ENCODE measurements at regions not wholly inside any gene's neighbourhood (a gene's known extent, or its start where the extent isn't known, plus 50 kb on each side); places are given as distances from the start of the nearest gene placed in this dataset.

DNA sequence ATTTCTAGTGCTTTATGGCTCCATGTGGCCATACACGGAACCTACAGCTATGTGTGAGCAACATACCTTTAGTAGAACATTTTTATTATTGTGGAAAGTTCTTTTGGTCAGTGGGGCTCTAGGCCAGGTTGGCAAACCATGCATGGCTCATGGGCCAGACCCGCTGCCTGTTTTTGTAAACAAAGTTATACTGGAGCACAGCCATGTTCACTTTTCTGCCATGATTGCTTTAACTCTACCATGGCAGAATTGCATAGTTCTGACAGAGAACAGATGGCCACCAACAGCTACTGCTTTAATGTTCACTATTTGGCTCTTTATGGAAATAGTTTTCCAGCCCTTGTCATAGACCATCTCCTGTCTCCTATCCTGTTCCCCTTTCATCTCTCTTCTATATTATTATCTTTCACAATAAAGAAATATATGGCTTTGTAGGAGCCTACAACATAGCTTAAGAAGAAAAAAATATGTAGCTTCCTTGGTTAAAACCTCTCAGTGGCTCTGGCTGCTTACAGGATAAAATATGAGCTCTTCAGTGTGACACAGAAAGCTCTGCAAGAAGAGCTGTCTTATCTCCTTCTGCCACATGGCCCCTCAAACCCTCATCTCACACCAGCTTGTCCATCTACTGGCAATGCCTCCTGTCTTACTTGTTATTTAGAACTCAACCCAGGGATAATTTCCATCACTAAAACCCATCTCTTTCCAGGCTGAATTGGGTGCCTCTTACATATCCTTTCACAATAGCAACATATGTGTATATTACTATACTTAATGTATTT lies 54.6 kb upstream of the RWDD3 start:
- TF ChIP-seq, protein P1, sequence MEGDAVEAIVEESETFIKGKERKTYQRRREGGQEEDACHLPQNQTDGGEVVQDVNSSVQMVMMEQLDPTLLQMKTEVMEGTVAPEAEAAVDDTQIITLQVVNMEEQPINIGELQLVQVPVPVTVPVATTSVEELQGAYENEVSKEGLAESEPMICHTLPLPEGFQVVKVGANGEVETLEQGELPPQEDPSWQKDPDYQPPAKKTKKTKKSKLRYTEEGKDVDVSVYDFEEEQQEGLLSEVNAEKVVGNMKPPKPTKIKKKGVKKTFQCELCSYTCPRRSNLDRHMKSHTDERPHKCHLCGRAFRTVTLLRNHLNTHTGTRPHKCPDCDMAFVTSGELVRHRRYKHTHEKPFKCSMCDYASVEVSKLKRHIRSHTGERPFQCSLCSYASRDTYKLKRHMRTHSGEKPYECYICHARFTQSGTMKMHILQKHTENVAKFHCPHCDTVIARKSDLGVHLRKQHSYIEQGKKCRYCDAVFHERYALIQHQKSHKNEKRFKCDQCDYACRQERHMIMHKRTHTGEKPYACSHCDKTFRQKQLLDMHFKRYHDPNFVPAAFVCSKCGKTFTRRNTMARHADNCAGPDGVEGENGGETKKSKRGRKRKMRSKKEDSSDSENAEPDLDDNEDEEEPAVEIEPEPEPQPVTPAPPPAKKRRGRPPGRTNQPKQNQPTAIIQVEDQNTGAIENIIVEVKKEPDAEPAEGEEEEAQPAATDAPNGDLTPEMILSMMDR (IDR thresholded peaks at IDR 0.05), result no peak
- TF ChIP-seq NFE2L1 (CRISPR knock-in tag; IDR thresholded peaks at IDR 0.05) (no peak), JUN (CRISPR knock-in tag; IDR thresholded peaks at IDR 0.05) (no peak)
- TF ChIP-seq, protein P2, sequence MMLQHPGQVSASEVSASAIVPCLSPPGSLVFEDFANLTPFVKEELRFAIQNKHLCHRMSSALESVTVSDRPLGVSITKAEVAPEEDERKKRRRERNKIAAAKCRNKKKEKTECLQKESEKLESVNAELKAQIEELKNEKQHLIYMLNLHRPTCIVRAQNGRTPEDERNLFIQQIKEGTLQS (CRISPR knock-in tag; conservative IDR thresholded peaks at IDR 0.05), result no peak
- TF ChIP-seq, protein P3, sequence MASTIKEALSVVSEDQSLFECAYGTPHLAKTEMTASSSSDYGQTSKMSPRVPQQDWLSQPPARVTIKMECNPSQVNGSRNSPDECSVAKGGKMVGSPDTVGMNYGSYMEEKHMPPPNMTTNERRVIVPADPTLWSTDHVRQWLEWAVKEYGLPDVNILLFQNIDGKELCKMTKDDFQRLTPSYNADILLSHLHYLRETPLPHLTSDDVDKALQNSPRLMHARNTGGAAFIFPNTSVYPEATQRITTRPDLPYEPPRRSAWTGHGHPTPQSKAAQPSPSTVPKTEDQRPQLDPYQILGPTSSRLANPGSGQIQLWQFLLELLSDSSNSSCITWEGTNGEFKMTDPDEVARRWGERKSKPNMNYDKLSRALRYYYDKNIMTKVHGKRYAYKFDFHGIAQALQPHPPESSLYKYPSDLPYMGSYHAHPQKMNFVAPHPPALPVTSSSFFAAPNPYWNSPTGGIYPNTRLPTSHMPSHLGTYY (CRISPR knock-in tag; IDR thresholded peaks at IDR 0.05), result no peak

All from WTC11 (cell line).